Breast epithelium (tissue), 3 donors: ENCODE measurements at regions not wholly inside any gene's neighbourhood (a gene's known extent, or its start where the extent isn't known, plus 50 kb on each side); places are given as distances from the start of the nearest gene placed in this dataset.

ENCODE experiments used
- POLR2AphosphoS5 ChIP-seq, 3 donors: sonication (generic); formaldehyde crosslinking; IDR thresholded peaks; one replicate each; pipeline ENCODE4 v1.6.1; 2017; ENCODE audit warnings: antibody characterized with exemption in 3 of 3
- TF ChIP-seq, protein P1 (sequence below), 3 donors: fragments of 450-650 bp; IDR thresholded peaks; one replicate each; pipeline ENCODE4 v1.5.1; 2016 to 2017; ENCODE audit warnings: antibody characterized with exemption in 3 of 3, mild to moderate bottlenecking in 3 of 3, moderate library complexity in 3 of 3

DNA sequence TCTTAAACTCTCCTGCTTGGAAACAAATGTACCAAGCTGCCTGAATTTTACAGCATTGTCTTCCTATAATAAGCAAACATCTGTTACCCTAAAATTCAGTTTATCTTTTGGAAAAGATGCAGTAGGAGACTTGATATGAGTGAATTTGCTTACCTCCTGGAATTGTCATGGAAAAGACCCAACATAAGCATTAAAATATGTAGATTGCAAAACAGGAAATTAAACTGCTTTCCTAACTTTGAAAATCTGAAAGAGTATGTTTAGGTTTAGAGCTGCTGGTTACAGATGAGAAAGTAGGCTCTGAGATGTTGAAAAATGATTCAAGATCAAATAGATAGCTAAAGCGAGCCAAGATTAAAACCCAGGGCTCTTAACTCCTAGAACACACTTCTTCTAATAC is 316.5 kb downstream of the SOX11 start:
- TF ChIP-seq POLR2AphosphoS5 (IDR thresholded peaks at IDR 0.05) = no peak
- TF ChIP-seq, protein P1, sequence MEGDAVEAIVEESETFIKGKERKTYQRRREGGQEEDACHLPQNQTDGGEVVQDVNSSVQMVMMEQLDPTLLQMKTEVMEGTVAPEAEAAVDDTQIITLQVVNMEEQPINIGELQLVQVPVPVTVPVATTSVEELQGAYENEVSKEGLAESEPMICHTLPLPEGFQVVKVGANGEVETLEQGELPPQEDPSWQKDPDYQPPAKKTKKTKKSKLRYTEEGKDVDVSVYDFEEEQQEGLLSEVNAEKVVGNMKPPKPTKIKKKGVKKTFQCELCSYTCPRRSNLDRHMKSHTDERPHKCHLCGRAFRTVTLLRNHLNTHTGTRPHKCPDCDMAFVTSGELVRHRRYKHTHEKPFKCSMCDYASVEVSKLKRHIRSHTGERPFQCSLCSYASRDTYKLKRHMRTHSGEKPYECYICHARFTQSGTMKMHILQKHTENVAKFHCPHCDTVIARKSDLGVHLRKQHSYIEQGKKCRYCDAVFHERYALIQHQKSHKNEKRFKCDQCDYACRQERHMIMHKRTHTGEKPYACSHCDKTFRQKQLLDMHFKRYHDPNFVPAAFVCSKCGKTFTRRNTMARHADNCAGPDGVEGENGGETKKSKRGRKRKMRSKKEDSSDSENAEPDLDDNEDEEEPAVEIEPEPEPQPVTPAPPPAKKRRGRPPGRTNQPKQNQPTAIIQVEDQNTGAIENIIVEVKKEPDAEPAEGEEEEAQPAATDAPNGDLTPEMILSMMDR (IDR thresholded peaks at IDR 0.05) = no peak
